ENCODE measurements at regions not wholly inside any gene's neighbourhood (a gene's known extent, or its start where the extent isn't known, plus 50 kb on each side); places are given as distances from the start of the nearest gene placed in this dataset.
"Not testable (repeated sequence)": the region's sequence is repeated elsewhere in the genome, so short reads cannot be mapped to it uniquely, and the experiment has no call there.

DNA sequence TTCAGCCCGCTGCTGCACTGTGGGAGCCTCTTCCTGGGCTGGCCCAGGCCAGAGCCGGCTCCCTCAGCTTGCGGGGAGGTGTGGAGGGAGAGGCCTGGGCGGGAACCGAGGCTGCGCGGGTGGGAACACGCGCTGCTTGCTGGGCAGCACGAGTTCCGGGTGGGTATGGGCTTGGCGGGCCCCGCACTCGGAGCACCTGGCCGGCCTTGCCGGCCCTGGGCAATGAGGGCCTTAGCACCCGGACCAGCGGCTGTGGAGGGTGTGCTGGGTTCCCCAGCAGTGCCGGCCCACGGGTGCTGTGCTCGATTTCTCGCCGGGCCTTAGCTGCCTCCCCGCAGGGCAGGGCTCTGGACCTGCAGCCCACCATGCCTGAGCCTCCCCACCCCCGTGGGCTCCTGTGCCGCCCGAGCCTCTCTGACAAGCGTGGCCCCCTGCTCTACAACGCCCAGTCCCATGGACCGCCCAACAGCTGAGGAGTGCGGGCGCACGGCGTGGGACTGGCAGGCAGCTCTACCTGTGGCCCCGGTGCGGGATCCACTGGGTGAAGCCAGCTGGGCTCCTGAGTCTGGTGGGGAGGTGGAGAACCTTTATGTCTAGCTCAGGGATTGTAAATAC lies 1366.4 kb upstream of the NUDT12 start:
- in situ Hi-C loops (cut with HindIII; ENCODE audit: low sequenced_read_pairs) = no loop called here

DNA sequence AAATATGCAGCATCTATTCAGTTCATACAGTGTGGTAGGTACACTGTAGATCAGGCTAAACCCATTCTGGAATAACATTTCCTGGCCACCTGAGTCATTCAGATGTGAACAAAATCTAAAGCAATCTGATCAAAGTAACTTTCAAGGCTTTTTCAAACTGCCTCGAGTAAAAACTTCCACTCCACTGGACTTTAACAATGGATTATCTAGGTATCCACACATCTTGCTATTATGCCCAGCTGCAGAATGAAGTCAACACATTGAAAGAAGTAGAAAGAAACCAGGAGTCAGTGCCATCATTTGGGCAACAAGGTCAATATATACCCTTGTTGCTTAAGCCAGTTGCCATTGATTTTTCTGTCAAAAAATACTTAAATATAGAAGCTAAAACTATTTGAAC lies 1352.6 kb upstream of the NUDT12 start:
- in situ Hi-C loops (cut with HindIII; ENCODE audit: low sequenced_read_pairs) = no loop called here

DNA sequence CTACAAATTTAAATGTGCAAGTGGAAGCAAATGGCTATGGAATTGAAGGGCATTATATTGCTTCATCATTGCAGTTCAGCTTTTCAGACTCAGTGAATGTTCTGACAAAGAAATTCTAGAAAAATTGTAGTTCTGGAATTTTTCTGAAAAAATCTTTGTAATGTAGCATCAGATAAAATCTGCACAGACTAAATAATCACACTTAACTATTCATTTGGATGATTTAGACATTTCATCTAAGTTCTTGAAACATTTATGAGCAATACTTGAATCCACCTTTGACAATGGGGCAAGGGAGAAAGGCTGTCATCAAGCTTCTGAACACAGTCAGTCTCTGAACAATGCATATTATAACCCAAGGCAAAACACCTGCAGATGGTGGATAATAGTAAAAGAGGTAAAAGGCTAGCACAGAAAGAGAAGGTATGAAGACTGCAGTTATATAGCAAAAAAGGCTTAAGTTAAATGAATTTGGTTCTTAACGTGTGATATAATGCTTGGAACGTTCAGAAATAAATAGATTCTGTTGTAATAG lies 1352.0 kb upstream of the NUDT12 start:
- in situ Hi-C loops (cut with HindIII; ENCODE audit: low sequenced_read_pairs) = no loop called here

DNA sequence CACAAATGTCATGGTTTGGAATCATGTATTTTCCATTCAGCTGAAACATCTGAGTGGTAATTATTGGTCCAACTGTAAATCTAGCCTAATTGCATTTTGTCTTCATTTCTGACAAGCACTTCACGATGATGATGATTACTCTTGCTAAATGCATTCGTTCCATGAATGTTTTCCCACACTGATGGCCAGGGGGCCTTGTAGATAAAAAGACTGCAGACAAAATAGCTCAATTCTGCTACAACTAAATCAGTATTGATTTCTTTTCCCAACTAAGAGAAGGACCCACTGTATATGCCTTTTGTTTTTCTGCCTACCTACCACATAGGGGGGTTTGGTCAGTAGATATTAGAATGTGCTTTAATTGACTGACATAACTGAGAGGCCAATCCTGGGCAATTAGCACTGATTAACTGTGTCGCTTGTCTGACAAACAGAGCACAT lies 1351.3 kb upstream of the NUDT12 start:
- in situ Hi-C loops (cut with HindIII; ENCODE audit: low sequenced_read_pairs) = no loop called here

DNA sequence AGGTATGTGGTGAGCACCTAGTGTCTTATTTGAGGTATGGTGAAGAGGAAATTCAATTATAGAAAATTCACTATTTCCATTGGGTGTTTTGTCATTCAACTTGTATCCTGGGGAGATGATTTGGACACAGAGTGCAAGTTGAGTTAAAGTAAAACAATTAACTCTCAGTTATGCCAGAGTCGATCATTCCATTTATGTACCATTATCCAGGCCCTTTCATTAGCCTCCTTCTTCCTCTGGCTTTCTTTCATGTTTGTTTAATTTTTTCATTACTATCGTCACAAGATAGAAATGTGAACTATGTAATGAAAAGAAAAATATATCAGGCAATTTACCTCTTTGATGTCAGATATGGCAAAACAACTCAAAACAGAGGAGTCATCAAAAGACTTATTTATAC lies 1347.2 kb upstream of the NUDT12 start:
- in situ Hi-C loops (cut with HindIII; ENCODE audit: low sequenced_read_pairs) = no loop called here

DNA sequence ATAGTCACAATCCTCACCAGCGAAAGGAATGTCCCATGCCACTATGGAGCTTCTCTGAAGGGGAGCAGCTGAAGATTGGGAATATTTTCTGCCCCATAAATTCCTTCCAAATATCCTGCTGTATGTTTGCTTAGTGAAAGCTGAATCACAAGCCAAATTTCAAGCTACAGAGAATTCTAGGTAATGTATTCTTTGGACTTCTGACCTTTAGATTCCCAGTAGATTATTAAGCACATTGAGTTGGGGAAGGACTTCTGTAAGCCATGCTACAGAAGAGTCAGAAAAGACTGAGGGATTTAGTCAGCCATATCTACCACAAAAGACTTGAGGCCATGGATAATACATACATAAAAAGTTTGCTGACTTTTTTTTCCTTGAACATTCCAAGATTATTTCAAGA lies 1342.0 kb upstream of the NUDT12 start:
- in situ Hi-C loops (cut with HindIII; ENCODE audit: low sequenced_read_pairs) = no loop called here

DNA sequence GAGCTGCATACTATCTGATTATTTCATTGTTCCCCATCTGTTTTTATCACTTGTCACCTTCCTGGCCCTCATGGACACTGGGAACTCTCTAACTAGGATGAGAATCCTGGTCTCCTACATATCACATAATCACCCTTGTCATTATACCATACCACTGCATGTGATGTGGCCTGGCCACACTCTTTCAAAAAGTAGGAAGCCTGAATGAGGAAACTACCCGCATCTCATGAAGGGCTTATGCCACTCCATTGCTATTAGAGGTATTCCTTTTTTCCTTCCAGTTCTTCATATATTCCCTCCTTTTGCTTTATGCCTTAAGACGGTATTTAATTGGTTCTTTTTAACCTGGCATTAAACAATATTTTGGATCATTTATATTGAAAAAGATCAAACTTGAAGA lies 1341.4 kb upstream of the NUDT12 start:
- in situ Hi-C loops (cut with HindIII; ENCODE audit: low sequenced_read_pairs) = no loop called here

DNA sequence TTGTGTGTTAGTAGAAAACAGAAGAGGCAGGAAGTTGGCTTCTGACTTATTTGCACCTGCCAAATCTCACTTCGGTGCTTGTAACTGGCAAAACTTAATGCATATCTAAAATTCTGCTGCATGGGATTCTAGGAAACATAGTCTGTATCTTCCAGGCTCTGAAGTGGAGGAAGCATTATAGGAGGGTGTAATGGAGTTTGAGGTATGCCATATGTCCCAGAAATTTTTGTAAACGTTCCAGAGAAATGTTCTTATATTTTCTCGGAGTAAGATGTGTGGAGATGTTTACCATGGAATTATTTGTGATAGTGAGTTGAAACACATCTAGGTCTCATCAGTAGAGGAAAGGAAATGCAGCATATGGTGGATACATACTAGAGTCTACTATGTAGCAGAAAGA lies 1329.0 kb upstream of the NUDT12 start:
- in situ Hi-C loops (cut with HindIII; ENCODE audit: low sequenced_read_pairs) = no loop called here

DNA sequence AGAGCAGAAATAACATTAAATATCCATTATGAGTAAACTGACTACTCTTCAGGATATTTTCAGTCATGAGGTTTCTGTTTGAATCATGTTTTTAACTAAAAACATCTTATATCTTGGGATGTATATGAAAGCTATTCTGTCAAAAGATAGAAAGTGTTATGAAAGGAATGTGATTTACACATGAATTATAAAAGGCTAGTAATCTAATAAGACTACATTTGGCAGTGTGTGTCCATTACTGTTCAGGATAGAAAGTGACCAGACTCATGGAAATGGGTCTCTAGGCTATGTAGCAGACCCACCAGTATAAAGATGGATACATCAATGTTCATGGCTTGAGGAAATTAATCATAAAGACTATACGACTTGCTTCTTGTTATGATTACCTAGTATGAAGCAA lies 1328.2 kb upstream of the NUDT12 start:
- in situ Hi-C loops (cut with HindIII; ENCODE audit: low sequenced_read_pairs) = no loop called here

DNA sequence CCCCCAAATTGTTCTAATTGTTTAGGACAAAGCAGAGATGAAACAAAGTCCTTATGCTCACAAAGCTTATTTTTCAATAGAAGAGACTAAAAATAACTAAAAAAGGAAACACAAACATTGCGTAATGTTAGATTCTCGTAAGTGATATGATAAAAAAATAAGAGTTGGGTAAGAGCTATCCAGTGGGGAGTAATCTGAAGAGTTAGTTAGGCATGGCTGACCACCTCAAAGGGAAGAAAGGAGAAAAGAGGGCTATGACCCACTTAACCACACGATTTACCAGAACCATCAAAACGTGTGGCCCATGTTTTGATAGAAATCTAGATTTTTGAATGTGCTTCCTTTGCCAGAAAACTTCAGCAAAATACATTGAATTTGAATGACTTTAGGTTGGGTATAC lies 1296.8 kb upstream of the NUDT12 start:
- in situ Hi-C loops (cut with HindIII; ENCODE audit: low sequenced_read_pairs) = no loop called here

DNA sequence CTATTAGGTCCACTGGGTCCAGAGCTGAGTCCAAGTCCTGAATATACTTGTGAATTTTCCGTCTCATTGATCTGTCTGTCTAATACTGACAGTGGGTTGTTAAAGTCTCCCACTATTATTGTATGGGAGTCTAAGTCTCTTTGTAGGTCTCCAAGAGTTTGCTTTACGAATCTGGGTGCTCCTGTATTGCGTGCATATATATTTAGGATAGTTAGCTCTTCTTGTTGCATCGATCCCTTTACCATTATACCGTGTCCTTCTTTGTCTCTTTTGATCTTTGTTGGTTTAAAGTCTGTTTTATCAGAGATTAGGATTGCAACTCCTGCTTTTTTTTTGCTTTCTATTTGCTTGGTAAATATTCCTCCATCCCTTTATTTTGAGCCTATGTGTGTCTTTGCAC lies 1289.5 kb upstream of the NUDT12 start:
- in situ Hi-C loops (cut with HindIII; ENCODE audit: low sequenced_read_pairs) = not testable (repeated sequence)

DNA sequence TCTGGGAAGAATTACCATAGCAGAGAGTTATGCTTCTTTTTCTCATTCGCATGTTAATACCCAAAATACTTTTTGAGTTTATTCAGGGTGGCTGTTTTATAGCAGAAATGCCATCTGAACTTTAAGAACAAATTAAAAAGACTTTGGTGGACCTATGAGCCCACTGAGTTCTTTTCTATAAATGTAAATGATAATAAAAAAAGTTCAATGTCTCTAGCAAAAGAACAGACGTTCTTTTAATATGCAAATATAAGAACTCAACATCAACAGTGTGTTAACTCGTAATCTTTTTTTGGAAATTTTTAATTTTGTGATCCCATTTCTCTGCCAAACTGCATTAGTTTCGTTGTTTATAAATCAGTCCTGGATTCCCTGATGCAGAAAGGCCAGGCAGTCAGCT lies 1283.0 kb upstream of the NUDT12 start:
- in situ Hi-C loops (cut with HindIII; ENCODE audit: low sequenced_read_pairs) = no loop called here

DNA sequence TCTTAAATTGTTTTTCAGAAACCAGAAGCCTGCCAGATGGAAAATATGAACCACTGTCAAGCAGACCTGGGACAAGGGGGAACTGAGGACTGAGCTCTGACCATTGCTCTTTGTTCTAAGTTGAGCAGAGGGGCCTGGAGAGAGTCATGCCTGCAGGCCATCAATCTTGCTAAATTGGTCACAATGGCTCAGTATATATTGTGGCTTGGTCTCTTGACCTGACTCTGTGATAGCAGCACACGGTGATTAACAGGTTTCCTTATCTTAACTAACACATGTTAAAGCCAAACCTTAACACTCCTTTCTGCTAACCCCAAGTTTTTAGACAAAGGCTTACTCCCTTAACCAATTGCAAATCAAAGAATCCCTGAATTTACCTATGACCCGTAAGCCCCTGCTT lies 1281.2 kb upstream of the NUDT12 start:
- in situ Hi-C loops (cut with HindIII; ENCODE audit: low sequenced_read_pairs) = loop anchor here (5.0 kb wide), 1 partner anchor 33 kb away; no protein-coding TSS in a partner anchor

DNA sequence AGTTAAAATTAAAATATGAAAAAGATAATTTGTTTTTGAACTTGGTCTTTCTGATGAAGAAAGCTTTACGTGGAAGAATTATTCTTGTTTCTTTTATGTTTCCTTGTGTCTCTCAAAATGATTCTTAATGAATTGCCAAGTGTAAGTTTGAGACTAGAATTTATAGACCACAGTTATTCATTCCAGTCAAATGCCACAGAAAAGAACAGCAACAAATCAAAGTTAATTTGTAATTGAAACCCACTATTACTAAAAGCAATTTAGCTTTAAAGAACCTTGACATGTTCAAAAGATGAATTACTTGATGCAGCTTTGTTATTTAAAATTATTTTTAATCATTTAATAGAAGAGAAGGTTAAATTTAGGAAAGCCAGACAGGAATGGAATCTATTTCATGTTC lies 1277.7 kb upstream of the NUDT12 start:
- in situ Hi-C loops (cut with HindIII; ENCODE audit: low sequenced_read_pairs) = loop anchor here (5.0 kb wide), 1 partner anchor 37 kb away; no protein-coding TSS in a partner anchor

DNA sequence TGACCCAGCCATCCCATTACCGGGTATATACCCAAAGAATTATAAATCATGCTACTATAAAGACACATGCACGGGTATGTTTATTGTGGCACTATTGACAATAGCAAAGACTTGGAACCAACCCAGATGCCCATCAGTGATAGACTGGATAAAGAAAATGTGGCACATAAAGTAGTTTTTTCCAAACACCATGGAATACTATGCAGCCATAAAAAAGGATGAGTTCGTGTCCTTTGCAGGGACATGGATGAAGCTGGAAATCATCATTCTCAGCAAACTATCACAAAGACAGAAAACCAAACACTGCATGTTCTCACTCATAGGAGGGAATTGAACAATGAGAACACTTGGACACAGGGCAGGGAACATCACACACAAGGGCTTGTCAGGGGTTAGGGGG lies 1268.9 kb upstream of the NUDT12 start:
- in situ Hi-C loops (cut with HindIII; ENCODE audit: low sequenced_read_pairs) = not testable (repeated sequence)

DNA sequence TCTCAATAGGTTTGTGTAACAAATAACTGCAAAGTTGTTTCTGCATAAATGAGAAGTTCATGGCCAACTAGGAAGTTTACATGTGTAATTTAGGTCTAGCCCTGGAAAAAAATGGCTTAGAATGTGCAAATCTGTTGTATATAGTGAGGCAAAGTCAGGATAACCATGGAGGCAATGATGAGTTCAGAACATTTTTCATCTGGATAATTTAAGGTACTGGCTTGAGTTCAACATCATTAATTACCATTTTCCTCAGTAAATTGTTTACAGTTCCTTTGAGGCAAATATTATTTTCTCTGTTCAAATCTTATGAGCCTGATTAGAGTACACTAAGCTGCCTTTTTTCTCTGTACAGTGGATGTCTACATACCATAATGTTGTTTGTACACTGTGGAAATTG lies 1259.0 kb upstream of the NUDT12 start:
- in situ Hi-C loops (cut with HindIII; ENCODE audit: low sequenced_read_pairs) = no loop called here

DNA sequence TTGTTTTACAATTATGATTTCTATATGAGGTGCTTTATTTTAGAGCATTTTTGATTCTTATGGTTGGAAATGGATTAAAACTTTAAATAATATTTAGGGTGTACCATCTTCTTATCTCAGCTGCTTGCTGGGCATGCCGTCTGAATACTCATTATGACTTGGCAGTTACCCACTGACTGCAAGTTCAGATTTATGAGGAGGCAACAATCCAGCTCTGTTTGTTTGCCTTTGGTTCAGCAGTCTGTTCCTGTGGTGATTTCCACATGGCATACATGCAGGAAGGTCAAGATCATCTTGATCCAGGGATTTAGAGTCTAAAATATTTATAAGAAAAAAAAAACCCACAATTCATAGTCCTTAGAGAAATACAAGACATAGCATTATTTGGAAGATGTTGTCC lies 1254.5 kb upstream of the NUDT12 start:
- in situ Hi-C loops (cut with HindIII; ENCODE audit: low sequenced_read_pairs) = no loop called here

DNA sequence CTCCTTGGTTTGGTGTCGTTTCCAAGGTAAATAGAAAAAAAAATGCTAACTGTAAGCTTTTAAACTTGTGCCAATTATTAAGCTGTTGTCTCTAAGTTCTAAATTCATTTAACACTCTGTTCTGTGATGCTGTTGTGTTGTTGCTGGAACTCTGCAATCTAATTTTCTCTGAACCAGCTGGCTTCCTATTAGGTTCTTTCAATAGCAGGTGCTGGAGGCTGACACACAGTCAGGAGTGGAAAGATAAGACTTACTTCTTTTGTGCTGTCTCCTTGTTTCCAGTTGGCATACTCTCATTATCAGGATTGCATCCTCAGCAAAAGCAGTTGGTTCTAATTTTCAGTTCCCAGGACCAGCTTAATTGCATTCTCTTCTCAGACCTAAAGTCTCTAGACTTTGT lies 1252.6 kb upstream of the NUDT12 start:
- in situ Hi-C loops (cut with HindIII; ENCODE audit: low sequenced_read_pairs) = no loop called here

DNA sequence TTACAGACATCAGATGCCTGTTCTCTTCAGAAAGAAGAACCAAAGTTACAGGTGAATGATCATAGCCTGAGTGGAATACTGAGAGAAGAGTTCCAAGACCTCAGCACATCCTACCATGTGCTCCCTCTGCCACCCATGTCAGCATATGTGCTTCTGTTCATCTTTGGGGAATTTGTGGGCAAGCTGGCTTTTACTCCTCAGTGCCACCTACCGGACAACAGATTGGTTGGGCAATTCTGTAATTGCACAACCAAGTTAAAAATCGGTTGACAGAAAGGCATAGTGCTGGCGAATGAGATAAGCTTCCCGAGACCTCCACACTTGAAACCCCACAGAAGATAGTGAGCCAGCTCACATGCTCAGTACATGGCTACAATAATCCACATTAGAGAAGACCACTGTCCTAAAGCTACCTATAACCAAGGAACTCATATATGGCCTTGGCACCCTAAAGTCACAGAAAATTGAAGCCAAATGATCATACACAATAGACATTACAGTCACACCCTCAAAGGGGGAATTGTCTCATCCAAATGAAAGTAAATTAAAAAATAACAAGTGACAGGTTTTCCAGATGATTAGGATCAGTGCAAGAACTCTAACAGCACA lies 1238.0 kb upstream of the NUDT12 start:
- in situ Hi-C loops (cut with HindIII; ENCODE audit: low sequenced_read_pairs) = no loop called here

DNA sequence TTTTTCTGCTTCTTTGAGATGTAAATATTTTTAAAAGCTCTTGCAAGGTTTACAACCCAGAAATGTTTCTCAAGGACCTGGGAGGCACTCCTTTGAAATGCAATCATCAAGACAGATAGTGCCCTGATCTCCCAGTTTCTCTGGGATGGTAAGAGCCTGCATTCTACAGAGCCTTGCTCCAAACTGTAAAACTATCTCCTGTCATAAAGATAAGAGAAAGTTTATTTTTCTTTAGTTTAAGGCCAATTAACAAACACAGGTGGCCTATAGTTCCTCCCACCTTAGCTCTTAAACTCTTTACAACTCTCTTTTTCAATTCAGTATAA lies 1231.1 kb upstream of the NUDT12 start:
- in situ Hi-C loops (cut with HindIII; ENCODE audit: low sequenced_read_pairs) = no loop called here

DNA sequence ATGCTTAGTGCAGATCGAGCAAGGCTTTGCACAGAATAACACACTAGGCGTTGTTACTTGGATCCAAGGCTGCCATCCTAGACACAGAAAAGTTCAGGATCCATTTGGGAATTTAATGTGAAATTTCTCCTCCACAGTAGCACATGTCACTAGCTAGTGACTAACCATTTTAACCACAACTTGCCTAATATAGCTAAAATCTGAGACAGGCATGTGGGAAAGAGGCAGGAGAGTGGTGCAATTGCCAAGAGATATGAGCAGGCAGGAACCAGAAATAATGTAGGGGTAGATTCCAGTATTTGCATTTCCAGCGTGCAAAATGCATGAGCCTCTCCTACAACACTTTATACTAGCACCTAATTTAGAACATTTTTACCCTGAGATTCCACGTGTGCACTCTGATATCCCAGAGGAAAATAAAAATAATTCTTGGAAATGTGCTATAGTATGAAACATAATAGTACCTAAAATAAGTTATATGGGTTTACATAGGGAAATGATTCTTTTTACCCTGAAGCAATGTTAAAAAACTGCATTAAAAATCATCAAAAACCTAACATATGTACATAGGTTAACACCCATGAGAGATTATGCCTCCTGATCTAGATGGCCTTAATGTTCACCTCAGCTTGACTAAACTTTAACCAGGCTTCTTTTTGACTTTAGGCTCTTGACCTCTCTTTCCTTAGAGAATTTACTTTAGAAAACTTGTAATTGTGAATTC lies 1230.6 kb upstream of the NUDT12 start:
- in situ Hi-C loops (cut with HindIII; ENCODE audit: low sequenced_read_pairs) = no loop called here

DNA sequence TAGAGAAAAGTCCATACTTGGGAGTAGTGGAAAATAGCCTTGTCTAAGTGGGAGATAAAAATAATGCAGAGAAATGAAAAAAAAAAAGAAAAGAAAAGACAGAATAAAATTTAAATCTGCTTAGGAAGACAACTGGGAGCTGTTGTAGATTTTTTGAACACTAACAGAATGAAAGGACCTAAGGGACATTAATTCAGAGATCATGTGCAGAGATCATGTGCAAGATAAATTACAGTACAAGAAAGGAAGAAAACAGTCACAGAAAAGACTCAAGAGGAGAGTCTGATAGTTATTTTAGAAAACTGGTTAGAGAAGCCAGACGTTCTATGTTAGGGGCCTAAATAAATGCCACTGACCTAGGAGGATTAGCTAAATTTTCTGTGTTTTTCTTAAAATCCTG lies 1226.8 kb upstream of the NUDT12 start:
- in situ Hi-C loops (cut with HindIII; ENCODE audit: low sequenced_read_pairs) = no loop called here

Data from endothelial cell of hepatic sinusoid (primary cell).